Jurkat, Clone E6-1 (cell line): ENCODE measurements at regions not wholly inside any gene's neighbourhood (a gene's known extent, or its start where the extent isn't known, plus 50 kb on each side); places are given as distances from the start of the nearest gene placed in this dataset.
"Not testable (repeated sequence)": the region's sequence is repeated elsewhere in the genome, so short reads cannot be mapped to it uniquely, and the experiment has no call there.

Experiments used
- DNase-seq: peaks from one replicate; pipeline ENCODE4 v3.0.0-alpha.2; 2011; ENCODE audit warnings: low read depth, low spot score
- H3K4me3 ChIP-seq: 2 replicates; pipeline ENCODE4 v1.5.1; 2011; ENCODE audit warnings: mild to moderate bottlenecking, low read length, control low read depth, moderate library complexity

DNA sequence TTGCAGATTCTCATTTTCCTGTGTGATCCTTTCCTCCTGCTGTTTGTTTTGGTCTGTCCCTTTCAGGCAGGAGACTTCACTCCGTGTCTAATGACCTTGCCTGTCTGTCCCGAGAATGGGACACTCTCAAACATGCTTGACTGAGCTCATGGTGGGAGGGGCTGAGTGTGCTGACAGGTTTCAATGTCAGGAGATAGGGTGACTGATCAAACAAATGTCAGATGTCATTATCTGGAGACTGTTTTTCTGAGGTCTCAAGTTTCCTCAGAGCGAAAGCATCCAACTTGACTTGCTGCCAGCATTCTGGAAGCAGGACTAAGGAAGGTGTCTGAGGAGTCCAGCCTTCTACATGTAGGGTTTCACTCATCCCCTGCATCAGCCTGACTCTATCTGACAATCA, 228.8 kb upstream of the KIAA1217 start:
- no peak for DNase-seq

GRCh38 chr10:23981520-23982309, 227.2 kb upstream of the KIAA1217 start:
- H3K4me3 ChIP-seq: no peak overlapping the region
- DNase-seq: no peak

More for the DNA sequence above, 228.8 kb upstream of the KIAA1217 start:
- H3K4me3 ChIP-seq: no peak overlapping the region

- H3K4me3 ChIP-seq, DNase-seq: not testable (repeated sequence)
Observed at GRCh38 chr10:23984405-23984804, 224.5 kb upstream of the KIAA1217 start.

- H3K4me3 ChIP-seq: no peak overlapping the region
Observed at GRCh38 chr10:23988006-23988405, 220.9 kb upstream of the KIAA1217 start.

DNA sequence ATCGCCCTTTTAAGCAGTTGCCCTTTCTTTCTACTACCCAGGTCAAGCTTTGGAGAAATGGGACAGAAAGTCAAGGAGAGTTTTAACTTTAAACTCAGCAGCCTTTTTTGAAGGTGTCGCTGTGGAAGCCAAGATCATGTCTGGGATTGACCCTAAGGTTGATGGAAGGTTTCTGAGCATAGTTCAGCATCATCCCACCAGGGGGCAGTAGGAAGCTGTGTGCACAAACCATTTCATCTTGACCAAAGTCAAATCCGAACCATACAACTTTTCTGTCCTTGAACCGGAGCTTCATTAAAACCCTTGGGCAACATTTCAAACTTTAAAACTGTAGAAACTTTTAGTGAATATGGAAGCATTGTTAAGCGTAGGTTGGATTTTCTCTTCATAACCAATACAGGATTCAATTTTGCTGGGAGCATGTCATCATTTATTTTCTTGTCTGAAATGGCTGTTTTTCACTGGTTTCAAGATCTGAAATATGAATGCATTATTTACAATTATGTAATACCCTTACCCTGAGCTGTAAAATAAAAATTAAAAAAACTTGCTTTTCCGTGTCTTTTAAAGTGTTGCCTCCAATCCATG, 214.4 kb upstream of the KIAA1217 start:
- H3K4me3 ChIP-seq: no peak overlapping the region
- peak; percentile 40 for DNase-seq

More at GRCh38 chr10:23988006-23988405, 220.9 kb upstream of the KIAA1217 start:
- no peak for DNase-seq

GRCh38 chr10:23999445-23999844, 209.5 kb upstream of the KIAA1217 start:
- no peak for DNase-seq
- H3K4me3 ChIP-seq: no peak overlapping the region

DNA sequence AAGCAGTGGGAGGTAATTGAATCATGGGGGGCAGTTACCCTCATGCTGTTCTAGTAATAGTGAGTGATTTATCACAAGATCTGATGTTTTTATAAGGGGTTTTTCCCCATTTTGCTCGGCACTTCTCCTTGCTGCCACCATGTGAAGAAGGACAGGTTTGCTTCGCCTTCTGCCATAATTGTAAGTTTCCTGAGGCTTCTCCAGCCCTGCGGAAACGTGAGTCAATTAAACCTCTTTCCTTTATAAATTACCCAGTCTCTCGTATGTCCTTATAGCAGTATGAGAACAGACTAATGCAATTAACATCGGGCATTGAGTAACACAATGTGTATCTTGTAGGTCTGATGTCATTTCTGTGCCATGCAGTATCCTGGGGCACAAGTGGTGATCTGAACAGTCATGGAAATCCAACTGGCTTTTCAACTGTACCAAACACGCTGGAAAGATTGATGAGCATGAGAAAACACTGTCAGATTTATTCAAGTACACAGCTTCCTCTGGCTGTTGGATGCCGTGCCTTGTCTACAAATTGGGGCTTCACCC, 208.6 kb upstream of the KIAA1217 start:
- H3K4me3 ChIP-seq: no peak overlapping the region

GRCh38 chr10:24006741-24007140, 202.2 kb upstream of the KIAA1217 start:
- no peak overlapping the region for H3K4me3 ChIP-seq
- DNase-seq: no peak

More for the DNA sequence above, 208.6 kb upstream of the KIAA1217 start:
- DNase-seq: no peak

DNA sequence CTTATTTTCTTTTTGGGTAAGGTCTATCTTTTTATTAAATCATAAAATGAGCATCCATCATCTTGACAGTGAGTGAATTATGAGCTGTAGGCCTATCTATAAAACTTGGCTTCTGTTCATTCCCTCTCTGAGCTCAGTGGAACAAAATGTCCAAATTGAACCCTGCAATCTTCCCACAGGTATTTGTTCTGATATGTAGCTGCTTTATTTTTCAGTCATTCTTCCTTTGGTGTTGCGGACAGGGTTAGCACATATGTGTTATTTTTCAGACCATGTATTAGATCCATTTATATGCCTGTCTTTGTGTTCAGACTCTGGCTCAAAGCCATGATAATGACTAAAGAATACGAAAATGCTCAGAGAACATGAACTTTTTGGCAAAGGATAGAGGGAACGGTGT, 201.6 kb upstream of the KIAA1217 start:
- no peak overlapping the region for H3K4me3 ChIP-seq

GRCh38 chr10:24008164-24009091, 200.5 kb upstream of the KIAA1217 start:
- no peak overlapping the region for H3K4me3 ChIP-seq
- DNase-seq: no peak

More for the DNA sequence above, 201.6 kb upstream of the KIAA1217 start:
- no peak for DNase-seq

DNA sequence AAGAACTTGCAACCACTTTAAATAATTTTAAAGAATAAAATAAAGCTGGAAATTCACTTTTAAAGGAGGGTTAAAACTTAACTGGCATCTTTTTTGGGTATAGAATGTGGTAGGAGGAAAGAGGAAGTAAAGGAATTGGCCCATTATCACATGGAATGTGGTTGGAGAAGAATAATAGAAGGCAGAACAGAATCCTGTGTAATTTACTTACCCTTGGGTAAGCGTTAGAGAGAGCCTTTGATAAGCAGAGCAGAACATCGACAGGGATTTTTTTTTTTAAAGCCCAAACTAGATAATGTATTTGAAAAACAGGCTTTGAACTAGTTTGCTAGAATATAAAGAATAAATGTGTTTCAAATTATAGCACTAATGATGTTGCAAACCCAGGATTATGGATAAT, 199.8 kb upstream of the KIAA1217 start:
- no peak overlapping the region for H3K4me3 ChIP-seq
- DNase-seq: no peak

DNA sequence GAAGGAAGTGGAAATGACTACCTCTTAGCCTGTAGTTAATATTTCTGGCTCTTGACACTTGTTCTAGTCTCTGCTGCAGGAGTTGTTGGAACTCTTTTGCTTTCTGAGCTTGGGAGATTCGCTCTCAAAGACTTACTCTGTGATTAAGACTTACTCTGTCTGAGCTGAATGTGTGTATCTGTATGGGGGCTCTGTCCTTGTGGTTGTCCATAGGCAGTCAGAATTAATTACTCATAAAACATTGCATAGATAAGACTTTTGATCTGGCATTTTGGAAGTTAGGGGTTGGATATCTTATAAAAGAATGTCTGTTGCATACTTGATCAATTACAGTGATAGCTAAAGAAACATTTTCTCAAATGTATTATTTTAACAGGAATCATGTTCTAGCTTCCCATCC, 199.2 kb upstream of the KIAA1217 start:
- DNase-seq: no peak
- no peak overlapping the region for H3K4me3 ChIP-seq

DNA sequence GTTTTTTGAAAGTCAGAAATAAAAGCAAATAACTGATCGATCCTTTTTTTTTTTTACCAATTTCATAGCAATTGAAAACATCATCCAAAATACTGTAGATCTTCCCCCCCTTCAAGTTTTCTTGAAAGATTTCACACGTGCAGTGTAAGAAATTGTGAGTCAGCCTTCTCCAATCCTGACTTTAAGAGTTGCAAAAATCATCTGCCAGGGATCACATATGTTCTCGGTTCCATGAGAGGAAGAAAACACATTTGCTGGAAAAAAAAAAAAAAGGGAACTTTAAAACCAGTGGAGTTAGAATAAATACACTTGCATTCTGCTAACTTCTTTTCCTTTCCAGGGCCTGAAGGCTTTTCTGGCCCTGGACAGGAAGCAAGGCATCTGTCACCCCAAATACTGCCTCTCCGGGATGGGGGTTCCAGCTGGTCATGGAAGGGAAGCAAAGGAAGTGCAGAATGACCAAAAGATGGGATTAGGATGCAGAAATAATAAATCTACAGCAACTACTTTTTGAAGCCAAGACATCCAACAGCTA, 198.4 kb upstream of the KIAA1217 start:
- H3K4me3 ChIP-seq: no peak overlapping the region
- DNase-seq: no peak

- no peak for DNase-seq
- H3K4me3 ChIP-seq: no peak overlapping the region
Observed at GRCh38 chr10:24012249-24012803, 196.6 kb upstream of the KIAA1217 start.

DNA sequence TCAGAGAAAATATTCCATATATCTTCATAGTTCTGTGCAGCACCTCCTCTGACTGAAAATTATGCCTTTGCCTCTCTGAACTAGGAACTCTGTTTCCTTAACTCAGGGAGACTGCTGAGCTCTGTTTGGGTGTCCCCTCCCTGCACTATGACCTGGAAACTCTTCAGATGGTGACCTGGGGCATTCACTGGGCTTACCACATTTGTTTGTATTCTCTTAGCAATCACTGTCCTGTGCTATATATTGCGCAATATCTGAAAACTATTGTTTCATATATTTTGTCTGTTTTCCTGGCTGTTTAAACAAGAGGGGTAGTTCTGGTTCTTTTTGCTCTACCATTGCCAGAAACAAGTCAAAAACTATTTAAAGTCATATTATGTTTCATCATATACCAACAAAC, 181.8 kb upstream of the KIAA1217 start:
- DNase-seq: no peak
- H3K4me3 ChIP-seq: no peak overlapping the region

DNA sequence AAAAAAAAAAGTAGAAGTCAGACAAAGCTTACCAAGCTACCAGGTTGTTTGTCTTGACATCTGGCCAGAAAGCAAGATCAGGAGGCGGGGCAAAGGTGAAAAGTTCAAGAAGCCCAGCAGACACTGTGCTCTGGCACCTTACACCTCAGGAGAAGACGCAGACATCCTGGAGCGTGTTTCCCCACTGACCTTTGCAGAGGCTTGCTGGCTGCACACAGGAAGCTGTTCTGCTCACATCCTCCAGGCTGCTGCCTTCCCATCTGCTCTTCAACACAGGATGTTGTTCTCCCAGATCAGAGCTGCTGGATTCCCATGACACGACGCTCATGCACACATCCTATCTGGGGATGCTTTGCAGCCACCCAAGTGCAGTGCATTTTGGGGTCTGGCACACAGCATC, 174.4 kb upstream of the KIAA1217 start:
- H3K4me3 ChIP-seq: no peak overlapping the region
- DNase-seq: no peak

- no peak overlapping the region for H3K4me3 ChIP-seq
- no peak for DNase-seq
Observed at GRCh38 chr10:24035761-24036160, 173.2 kb upstream of the KIAA1217 start.

- H3K4me3 ChIP-seq: no peak overlapping the region
- DNase-seq: no peak
Observed at GRCh38 chr10:24039315-24039714, 169.6 kb upstream of the KIAA1217 start.

GRCh38 chr10:24039897-24040296, 169.0 kb upstream of the KIAA1217 start:
- no peak for DNase-seq
- H3K4me3 ChIP-seq: no peak overlapping the region
